T-cell (primary cell): ENCODE measurements at regions not wholly inside any gene's neighbourhood (a gene's known extent, or its start where the extent isn't known, plus 50 kb on each side); places are given as distances from the start of the nearest gene placed in this dataset.
A peak's percentile ranks its signal among the peaks of the same experiment; 100 is the strongest.
"Not testable (repeated sequence)": the region's sequence is repeated elsewhere in the genome, so short reads cannot be mapped to it uniquely, and the experiment has no call there.

ENCODE experiments used
- ATAC-seq, 4 experiments: fragments of 200-7000 bp in 3 of 4; fragments of 150-1000 bp in 1 of 4; cut with Tn5 transposase; replicated peaks in 1 of 4; 1 replicate in 3 of 4; 2 replicates in 1 of 4; pipeline ENCODE4 v1.10.0; 2021; ENCODE audit warnings: moderate library complexity in 3 of 4, mild to moderate bottlenecking in 2 of 4, moderate number of reproducible peaks in 1 of 4
- CTCF ChIA-PET, 2 donors: fragments of 300-600 bp; sonication (Branson Sonifier 250); formaldehyde crosslinking; loops; one replicate each; lab custom pipeline; 2022; ENCODE audit warnings: antibody characterized with exemption in 2 of 2; lab: Charles Lee
- POLR2A ChIA-PET, 2 donors: fragments of 300-600 bp; sonication (Branson Sonifier 250); formaldehyde crosslinking; loops; one replicate each; lab custom pipeline; 2022; ENCODE audit warnings: antibody characterized with exemption in 2 of 2; lab: Charles Lee
- DNase-seq, 35 experiments: peaks; one replicate each; pipeline versions ENCODE4 v3.0.0 to v3.0.0-alpha.2; 2013 to 2023
- H3K27ac ChIP-seq: one replicate; pipeline ENCODE4 v1.5.1; 2013; ENCODE audit warnings: low read length
- H3K27me3 ChIP-seq, 2 experiments: replicated peaks in 1 of 2; 1 replicate in 1 of 2; 2 replicates in 1 of 2; pipeline versions ENCODE4 v1.6.1 to v1.7.0; 2013; ENCODE audit warnings: low read length in 1 of 2, mixed read lengths in 1 of 2; ENCODE audit not compliant: control insufficient read depth in 2 of 2, insufficient read depth in 2 of 2; ENCODE audit errors: extremely low read depth in 1 of 2
- H3K36me3 ChIP-seq, 2 donors: 1 replicate in 1 of 2; 2 replicates in 1 of 2; pipeline versions ENCODE4 v1.6.1 to v1.7.0; 2013; ENCODE audit warnings: low read length in 1 of 2; ENCODE audit not compliant: control insufficient read depth in 2 of 2, insufficient read depth in 1 of 2; ENCODE audit errors: extremely low read depth in 1 of 2
- H3K4me1 ChIP-seq, 2 experiments: 1 replicate in 1 of 2; 2 replicates in 1 of 2; pipeline versions ENCODE4 v1.6.1 to v1.7.0; 2013; ENCODE audit warnings: low read length in 2 of 2, mixed read lengths in 1 of 2; ENCODE audit not compliant: insufficient read depth in 2 of 2, control insufficient read depth in 1 of 2; ENCODE audit errors: extremely low read depth in 1 of 2
- H3K4me3 ChIP-seq, 2 donors: 1 replicate in 1 of 2; 2 replicates in 1 of 2; pipeline versions ENCODE4 v1.5.1 to v1.7.0; 2013; ENCODE audit warnings: mild to moderate bottlenecking in 2 of 2, low read length in 1 of 2, moderate library complexity in 1 of 2; ENCODE audit not compliant: control insufficient read depth in 1 of 2; ENCODE audit errors: extremely low read depth in 1 of 2
- H3K9me3 ChIP-seq: 2 replicates; pipeline ENCODE4 v1.7.0; 2013
- H3K27ac Mint-ChIP-seq, 2 donors: one replicate each; pipeline ENCODE4 v1.8.0; 2020 to 2021; ENCODE audit warnings: mild to moderate bottlenecking in 2 of 2, mixed read lengths in 2 of 2
- H3K27me3 Mint-ChIP-seq, 2 donors: one replicate each; pipeline ENCODE4 v1.8.0; 2021 to 2022; ENCODE audit warnings: mixed read lengths in 2 of 2
- H3K36me3 Mint-ChIP-seq: one replicate; pipeline ENCODE4 v1.8.0; 2021; ENCODE audit warnings: mixed read lengths
- H3K4me1 Mint-ChIP-seq, 3 donors: one replicate each; pipeline ENCODE4 v1.8.0; 2020 to 2022; ENCODE audit warnings: mixed read lengths in 3 of 3, mild to moderate bottlenecking in 1 of 3
- H3K4me3 Mint-ChIP-seq, 3 donors: one replicate each; pipeline ENCODE4 v1.8.0; 2020 to 2022; ENCODE audit warnings: mild to moderate bottlenecking in 3 of 3, mixed read lengths in 3 of 3, moderate library complexity in 3 of 3
- H3K9me3 Mint-ChIP-seq, 3 donors: one replicate each; pipeline ENCODE4 v1.8.0; 2020 to 2022; ENCODE audit warnings: mixed read lengths in 3 of 3
- WGBS: methylation state at CpG from one replicate; pipeline ENCODE4 v1.1.5; 2013; ENCODE audit warnings: missing lambda C conversion rate; ENCODE audit not compliant: insufficient coverage; 5-methylcytosine and 5-hydroxymethylcytosine counted together

GRCh38 chr5:3325972-3326840 is 269.4 kb upstream of the IRX1 start:
- peaks cover 0 to 5% (median 3%) of the 10 kb centered on the region in 3 donors for H3K9me3 Mint-ChIP-seq
- 79% methylated on average over 32 of the region's 36 CpGs for WGBS
- Histone ChIP-seq H3K27ac (no peak overlapping the region), H3K36me3 (no peaks in the 10 kb centered on the region), H3K4me3 (no peak overlapping the region), H3K4me1 (no peaks in the 10 kb centered on the region), H3K27me3 (peaks cover 0 to 3% of the 10 kb centered on the region in 2 experiments), H3K9me3 (no peaks in the 10 kb centered on the region)
- no peak for ATAC-seq
- H3K4me3 Mint-ChIP-seq: no peak overlapping the region
- H3K27me3 Mint-ChIP-seq: no peaks in the 10 kb centered on the region
- no peaks in the 10 kb centered on the region for H3K36me3 Mint-ChIP-seq
- no peaks in the 10 kb centered on the region for H3K4me1 Mint-ChIP-seq
- no peak for DNase-seq
- CTCF ChIA-PET: no interaction called here
- H3K27ac Mint-ChIP-seq: no peak overlapping the region
- POLR2A ChIA-PET: no interaction called here

DNA sequence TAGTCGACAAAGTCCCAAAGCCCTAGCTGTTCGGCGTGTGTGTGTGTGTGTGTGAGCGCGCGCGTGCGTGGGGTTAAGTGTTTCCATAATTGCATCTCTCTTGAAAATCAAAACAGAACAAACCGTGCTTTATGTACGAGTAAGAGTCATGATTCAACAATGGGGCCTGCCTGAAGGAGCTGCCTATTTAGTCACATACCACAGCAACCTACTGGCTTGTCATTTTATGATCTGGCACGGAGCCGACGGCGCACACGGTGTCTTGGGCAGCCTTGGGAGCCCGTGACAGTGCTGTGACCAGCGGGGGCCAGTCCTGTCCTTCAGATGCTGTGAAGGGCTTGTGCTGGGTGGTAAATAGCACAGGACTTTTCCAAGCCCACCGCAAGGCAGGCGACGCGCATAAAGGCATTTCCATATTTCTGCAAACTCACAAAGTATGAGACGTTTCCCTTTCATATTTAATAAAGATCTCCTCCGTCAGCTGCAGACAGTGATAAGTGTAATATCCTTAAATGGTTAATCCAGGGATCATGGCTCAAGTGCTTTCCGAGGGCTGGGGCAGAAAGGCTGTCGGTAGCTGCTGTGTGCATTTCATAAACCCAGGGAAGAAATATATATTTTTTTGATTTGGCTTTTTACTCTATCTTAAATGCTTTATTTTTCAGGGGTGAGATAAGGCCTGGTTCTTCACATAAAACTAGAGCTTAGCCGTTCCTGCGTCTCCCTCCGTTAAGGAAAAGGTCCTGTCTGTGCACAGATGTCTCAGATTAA is 270.2 kb upstream of the IRX1 start:
- DNase-seq: peak in 1 of 35 experiments; percentile 2
- Mint-ChIP-seq H3K9me3 (peaks cover 0 to 5% (median 3%) of the 10 kb centered on the region in 3 donors), H3K27me3 (no peaks in the 10 kb centered on the region), H3K4me1 (no peaks in the 10 kb centered on the region), H3K27ac (no peak overlapping the region), H3K4me3 (no peak overlapping the region), H3K36me3 (no peaks in the 10 kb centered on the region)
- H3K9me3 ChIP-seq: no peaks in the 10 kb centered on the region
- WGBS: 74% methylated on average over 6 of the region's 28 CpGs
- no peak overlapping the region for H3K4me3 ChIP-seq
- peaks cover 0 to 3% of the 10 kb centered on the region in 2 experiments for H3K27me3 ChIP-seq
- POLR2A ChIA-PET: no interaction called here
- H3K4me1 ChIP-seq: no peaks in the 10 kb centered on the region
- no peak for ATAC-seq
- no peaks in the 10 kb centered on the region for H3K36me3 ChIP-seq
- H3K27ac ChIP-seq: no peak overlapping the region
- CTCF ChIA-PET: no interaction called here

- H3K27me3 Mint-ChIP-seq: no peaks in the 10 kb centered on the region
- WGBS: 93% methylated on average over 36 of the region's 36 CpGs
- Histone ChIP-seq H3K27ac (no peak overlapping the region), H3K4me1 (no peaks in the 10 kb centered on the region), H3K9me3 (no peaks in the 10 kb centered on the region), H3K27me3 (peaks cover 0 to 3% of the 10 kb centered on the region in 2 experiments), H3K36me3 (no peaks in the 10 kb centered on the region), H3K4me3 (no peak overlapping the region)
- H3K4me3 Mint-ChIP-seq: no peak overlapping the region
- ATAC-seq: no peak
- DNase-seq: peak in 1 of 35 experiments; percentile 20
- ChIA-PET POLR2A (no interaction called here), CTCF (no interaction called here)
- no peak overlapping the region for H3K27ac Mint-ChIP-seq
- no peaks in the 10 kb centered on the region for H3K4me1 Mint-ChIP-seq
- H3K9me3 Mint-ChIP-seq: peaks cover 0 to 5% (median 3%) of the 10 kb centered on the region in 3 donors
- H3K36me3 Mint-ChIP-seq: no peaks in the 10 kb centered on the region
These were observed 271.1 kb upstream of the IRX1 start for GRCh38 chr5:3324421-3325101.

- POLR2A ChIA-PET, H3K9me3 Mint-ChIP-seq, H3K27ac Mint-ChIP-seq, H3K27ac ChIP-seq, H3K36me3 ChIP-seq, H3K4me1 ChIP-seq, CTCF ChIA-PET, H3K4me3 ChIP-seq, H3K4me3 Mint-ChIP-seq, H3K27me3 ChIP-seq, H3K4me1 Mint-ChIP-seq, H3K9me3 ChIP-seq, H3K27me3 Mint-ChIP-seq, ATAC-seq, H3K36me3 Mint-ChIP-seq: not testable (repeated sequence)
- DNase-seq: peak in 1 of 35 experiments; percentile 22
- WGBS: 95% methylated on average over 6 of the region's 6 CpGs
These were observed 271.7 kb upstream of the IRX1 start for GRCh38 chr5:3323966-3324365.

- H3K9me3 Mint-ChIP-seq: peaks cover 0 to 5% (median 3%) of the 10 kb centered on the region in 3 donors
- CTCF ChIA-PET: no interaction called here
- Histone ChIP-seq H3K4me3 (no peak overlapping the region), H3K27me3 (no peaks in the 10 kb centered on the region), H3K9me3 (no peaks in the 10 kb centered on the region), H3K36me3 (no peaks in the 10 kb centered on the region), H3K4me1 (no peaks in the 10 kb centered on the region), H3K27ac (no peak overlapping the region)
- ATAC-seq (no peak), DNase-seq (no peak)
- no peaks in the 10 kb centered on the region for H3K4me1 Mint-ChIP-seq
- H3K27ac Mint-ChIP-seq: no peak overlapping the region
- H3K27me3 Mint-ChIP-seq: no peaks in the 10 kb centered on the region
- H3K4me3 Mint-ChIP-seq: no peak overlapping the region
- POLR2A ChIA-PET: no interaction called here
- 81% methylated on average over 3 of the region's 3 CpGs for WGBS
- H3K36me3 Mint-ChIP-seq: no peaks in the 10 kb centered on the region
These were observed 272.5 kb upstream of the IRX1 start for GRCh38 chr5:3323144-3323543.

DNA sequence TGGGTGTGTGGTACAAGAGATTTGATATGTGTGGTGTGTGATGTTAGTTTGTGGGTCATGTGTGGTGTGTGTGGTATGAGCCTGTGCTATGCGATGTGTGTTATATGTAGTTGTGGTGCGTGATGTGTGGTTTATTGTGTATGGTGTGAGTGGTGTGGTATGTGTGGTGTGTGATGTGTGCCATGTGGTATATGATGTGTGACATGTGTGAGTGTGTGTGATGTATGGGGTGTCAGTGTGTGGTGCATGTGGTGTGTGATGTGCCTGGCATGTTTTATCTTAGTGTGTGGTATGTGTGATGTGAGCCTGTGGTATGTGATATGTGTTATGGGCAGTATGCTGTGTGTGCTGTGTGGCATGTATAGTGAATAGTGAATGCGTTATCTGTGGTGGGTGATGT is 273.0 kb upstream of the IRX1 start:
- no peak overlapping the region for H3K4me3 ChIP-seq
- H3K27ac ChIP-seq: no peak overlapping the region
- Mint-ChIP-seq H3K9me3 (peaks cover 0 to 5% (median 3%) of the 10 kb centered on the region in 3 donors), H3K4me1 (no peaks in the 10 kb centered on the region), H3K4me3 (no peak overlapping the region), H3K36me3 (no peaks in the 10 kb centered on the region), H3K27ac (no peak overlapping the region), H3K27me3 (no peaks in the 10 kb centered on the region)
- no peaks in the 10 kb centered on the region for H3K4me1 ChIP-seq
- ChIA-PET CTCF (no interaction called here), POLR2A (no interaction called here)
- no peaks in the 10 kb centered on the region for H3K27me3 ChIP-seq
- no peaks in the 10 kb centered on the region for H3K36me3 ChIP-seq
- H3K9me3 ChIP-seq: no peaks in the 10 kb centered on the region
- DNase-seq (no peak), ATAC-seq (no peak)
- WGBS: 95% methylated on average over 3 of the region's 3 CpGs
